ENCODE measurements at regions not wholly inside any gene's neighbourhood (a gene's known extent, or its start where the extent isn't known, plus 50 kb on each side); places are given as distances from the start of the nearest gene placed in this dataset.
"Not testable (repeated sequence)": the region's sequence is repeated elsewhere in the genome, so short reads cannot be mapped to it uniquely, and the experiment has no call there.

GRCh38 chr3:181985386-181985785, 273.7 kb downstream of the SOX2 start:
- DNase-seq (ENCODE audit: low read depth, low spot score): no peak

- no peak for DNase-seq (ENCODE audit: low read depth, low spot score)
Observed at GRCh38 chr3:181987736-181988135, 276.0 kb downstream of the SOX2 start.

GRCh38 chr3:181998828-181999227, 287.1 kb downstream of the SOX2 start:
- no peak for DNase-seq (ENCODE audit: low read depth, low spot score)

GRCh38 chr3:181999314-181999713, 287.6 kb downstream of the SOX2 start:
- no peak for DNase-seq (ENCODE audit: low read depth, low spot score)

- DNase-seq (ENCODE audit: low read depth, low spot score): no peak
Observed at GRCh38 chr3:182000447-182000846, 288.7 kb downstream of the SOX2 start.

GRCh38 chr3:182005219-182005618, 293.5 kb downstream of the SOX2 start:
- no peak for DNase-seq (ENCODE audit: low read depth, low spot score)

- no peak for DNase-seq (ENCODE audit: low read depth, low spot score)
Observed at GRCh38 chr3:182005701-182006100, 294.0 kb downstream of the SOX2 start.

- no peak for DNase-seq (ENCODE audit: low read depth, low spot score)
Observed at GRCh38 chr3:182006431-182006830, 294.7 kb downstream of the SOX2 start.

GRCh38 chr3:182007441-182007840, 295.7 kb downstream of the SOX2 start:
- DNase-seq (ENCODE audit: low read depth, low spot score): no peak

GRCh38 chr3:182018361-182018760, 306.6 kb downstream of the SOX2 start:
- no peak for DNase-seq (ENCODE audit: low read depth, low spot score)

GRCh38 chr3:182019926-182020325, 308.2 kb downstream of the SOX2 start:
- DNase-seq (ENCODE audit: low read depth, low spot score): no peak

- no peak for DNase-seq (ENCODE audit: low read depth, low spot score)
Observed at GRCh38 chr3:182023843-182024242, 312.1 kb downstream of the SOX2 start.

- DNase-seq (ENCODE audit: low read depth, low spot score): no peak
Observed at GRCh38 chr3:182027366-182027765, 315.6 kb downstream of the SOX2 start.

GRCh38 chr3:182028081-182028480, 316.4 kb downstream of the SOX2 start:
- DNase-seq (ENCODE audit: low read depth, low spot score): no peak

GRCh38 chr3:182034231-182034630, 322.5 kb downstream of the SOX2 start:
- DNase-seq (ENCODE audit: low read depth, low spot score): not testable (repeated sequence)

GRCh38 chr3:182035324-182035723, 323.6 kb downstream of the SOX2 start:
- no peak for DNase-seq (ENCODE audit: low read depth, low spot score)

GRCh38 chr3:182036382-182036781, 324.7 kb downstream of the SOX2 start:
- no peak for DNase-seq (ENCODE audit: low read depth, low spot score)

- DNase-seq (ENCODE audit: low read depth, low spot score): no peak
Observed at GRCh38 chr3:182041668-182042291, 330.1 kb downstream of the SOX2 start.

- no peak for DNase-seq (ENCODE audit: low read depth, low spot score)
Observed at GRCh38 chr3:182045736-182046135, 334.0 kb downstream of the SOX2 start.

GRCh38 chr3:182046166-182046764, 334.5 kb downstream of the SOX2 start:
- no peak for DNase-seq (ENCODE audit: low read depth, low spot score)

GRCh38 chr3:182050932-182051331, 339.2 kb downstream of the SOX2 start:
- no peak for DNase-seq (ENCODE audit: low read depth, low spot score)

- no peak for DNase-seq (ENCODE audit: low read depth, low spot score)
Observed at GRCh38 chr3:182052332-182052731, 340.6 kb downstream of the SOX2 start.

GRCh38 chr3:182052757-182053156, 341.0 kb downstream of the SOX2 start:
- no peak for DNase-seq (ENCODE audit: low read depth, low spot score)

GRCh38 chr3:182058488-182058887, 346.8 kb downstream of the SOX2 start:
- no peak for DNase-seq (ENCODE audit: low read depth, low spot score)

All from iPS DF 19.7 (cell line).